ENCODE measurements at regions not wholly inside any gene's neighbourhood (a gene's known extent, or its start where the extent isn't known, plus 50 kb on each side); places are given as distances from the start of the nearest gene placed in this dataset.

DNA sequence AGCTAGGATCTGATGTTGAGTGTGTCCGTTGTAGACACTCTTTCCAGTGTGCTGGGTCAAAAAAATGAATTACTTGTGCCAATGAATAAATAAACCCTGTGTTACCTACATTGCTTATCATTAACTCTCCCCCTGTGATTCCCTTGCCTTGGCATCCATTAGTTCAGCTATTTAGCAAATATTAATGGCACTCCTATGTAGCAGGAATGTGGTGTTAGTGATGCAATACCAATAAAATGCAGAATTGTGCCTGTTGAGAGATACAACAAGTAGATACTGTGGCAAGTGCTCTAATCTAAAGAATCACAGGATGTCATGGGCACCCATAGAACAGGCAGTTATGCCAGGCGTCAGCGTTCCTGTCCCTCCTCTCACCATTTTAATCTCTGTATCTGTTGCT lies 343.2 kb downstream of the PMP22 start:
- Histone ChIP-seq H3K9me3 (no peaks in the 10 kb centered on the region), H3K27ac (no peak overlapping the region), H3K36me3 (no peaks in the 10 kb centered on the region), H3K4me3 (no peak overlapping the region), H3K27me3 (no peaks in the 10 kb centered on the region), H3K4me1 (no peaks in the 10 kb centered on the region)
- no peak for DNase-seq
- no peak for TF ChIP-seq POLR2A (IDR thresholded peaks at IDR 0.05)
- TF ChIP-seq, protein P1, sequence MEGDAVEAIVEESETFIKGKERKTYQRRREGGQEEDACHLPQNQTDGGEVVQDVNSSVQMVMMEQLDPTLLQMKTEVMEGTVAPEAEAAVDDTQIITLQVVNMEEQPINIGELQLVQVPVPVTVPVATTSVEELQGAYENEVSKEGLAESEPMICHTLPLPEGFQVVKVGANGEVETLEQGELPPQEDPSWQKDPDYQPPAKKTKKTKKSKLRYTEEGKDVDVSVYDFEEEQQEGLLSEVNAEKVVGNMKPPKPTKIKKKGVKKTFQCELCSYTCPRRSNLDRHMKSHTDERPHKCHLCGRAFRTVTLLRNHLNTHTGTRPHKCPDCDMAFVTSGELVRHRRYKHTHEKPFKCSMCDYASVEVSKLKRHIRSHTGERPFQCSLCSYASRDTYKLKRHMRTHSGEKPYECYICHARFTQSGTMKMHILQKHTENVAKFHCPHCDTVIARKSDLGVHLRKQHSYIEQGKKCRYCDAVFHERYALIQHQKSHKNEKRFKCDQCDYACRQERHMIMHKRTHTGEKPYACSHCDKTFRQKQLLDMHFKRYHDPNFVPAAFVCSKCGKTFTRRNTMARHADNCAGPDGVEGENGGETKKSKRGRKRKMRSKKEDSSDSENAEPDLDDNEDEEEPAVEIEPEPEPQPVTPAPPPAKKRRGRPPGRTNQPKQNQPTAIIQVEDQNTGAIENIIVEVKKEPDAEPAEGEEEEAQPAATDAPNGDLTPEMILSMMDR (IDR thresholded peaks at IDR 0.05): no peak

DNA sequence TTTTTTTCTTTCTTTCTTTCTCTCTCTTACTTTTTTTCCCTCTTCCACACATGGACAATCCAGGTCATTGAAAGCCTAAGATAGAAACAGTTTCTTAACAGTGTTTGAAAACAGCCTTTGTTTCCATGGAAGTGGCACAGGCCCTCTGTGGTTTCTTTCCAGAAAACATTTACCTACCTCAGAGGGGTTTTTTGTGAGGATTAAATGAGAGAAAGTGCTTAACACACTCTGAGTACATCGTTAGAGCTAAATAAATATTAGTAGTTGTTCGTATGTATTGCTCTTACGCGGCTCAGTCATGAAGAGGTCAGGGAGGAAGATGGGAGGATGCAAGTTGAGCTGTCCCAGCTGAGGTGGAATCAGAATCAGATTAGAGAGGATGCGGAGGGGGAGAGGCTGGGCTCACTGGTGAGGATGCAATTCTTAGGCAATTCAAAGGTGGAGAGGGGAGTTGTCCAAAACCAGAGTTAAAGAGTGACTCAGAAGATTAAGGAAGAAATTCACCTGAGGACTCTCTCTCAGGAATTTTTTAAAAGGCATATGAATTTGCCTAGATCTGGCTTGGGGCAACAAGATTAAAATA lies 345.4 kb downstream of the PMP22 start:
- Histone ChIP-seq H3K4me3 (no peak overlapping the region), H3K27me3 (no peaks in the 10 kb centered on the region), H3K4me1 (no peaks in the 10 kb centered on the region), H3K36me3 (no peaks in the 10 kb centered on the region), H3K27ac (no peak overlapping the region), H3K9me3 (no peaks in the 10 kb centered on the region)
- no peak for TF ChIP-seq POLR2A (IDR thresholded peaks at IDR 0.05)
- TF ChIP-seq, protein P1 (IDR thresholded peaks at IDR 0.05): no peak
- DNase-seq: no peak

DNA sequence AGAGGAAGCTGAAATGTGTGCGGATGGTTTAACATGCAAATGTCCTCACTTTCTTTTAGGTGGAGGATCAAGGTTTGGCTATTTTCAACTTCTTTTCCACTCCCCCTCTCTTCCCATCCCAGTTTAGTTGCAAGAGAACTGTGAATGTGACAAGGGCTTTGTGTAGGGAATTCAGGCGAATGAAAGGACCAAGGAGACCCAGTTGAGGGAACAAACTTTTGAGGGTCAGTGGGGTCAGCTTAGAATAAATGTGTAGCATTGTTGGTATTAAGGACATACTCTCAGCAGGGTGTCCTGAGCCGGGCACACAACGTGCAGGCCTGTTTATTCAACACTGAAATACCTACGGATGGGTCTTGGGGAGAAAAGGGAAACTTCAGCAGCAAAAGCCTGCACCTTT lies 346.0 kb downstream of the PMP22 start:
- H3K27me3 ChIP-seq: no peaks in the 10 kb centered on the region
- no peak overlapping the region for H3K27ac ChIP-seq
- DNase-seq: no peak
- H3K4me3 ChIP-seq: no peak overlapping the region
- no peaks in the 10 kb centered on the region for H3K36me3 ChIP-seq
- H3K9me3 ChIP-seq: no peaks in the 10 kb centered on the region
- no peak for TF ChIP-seq POLR2A (IDR thresholded peaks at IDR 0.05)
- TF ChIP-seq, protein P1 (IDR thresholded peaks at IDR 0.05): no peak
- H3K4me1 ChIP-seq: no peaks in the 10 kb centered on the region

DNA sequence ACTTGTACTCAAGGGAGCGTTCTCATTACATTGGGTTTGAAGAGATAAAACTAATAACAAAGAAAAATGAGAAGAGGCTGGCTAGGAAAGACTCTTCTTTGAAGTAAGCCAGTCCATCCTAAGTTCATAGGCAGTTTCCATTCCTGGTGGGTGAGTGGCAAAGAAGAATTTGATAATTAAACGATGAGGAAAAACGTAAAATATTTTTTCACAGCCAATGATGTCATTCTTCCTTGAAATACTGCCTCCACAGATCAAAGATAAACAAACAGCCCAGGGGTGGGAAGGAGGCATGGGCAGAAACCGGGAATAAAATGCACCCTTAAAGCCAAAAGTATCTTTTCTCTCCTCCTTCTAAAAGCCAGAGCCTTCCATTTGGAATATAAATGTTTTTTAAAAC lies 346.6 kb downstream of the PMP22 start:
- no peak for TF ChIP-seq POLR2A (IDR thresholded peaks at IDR 0.05)
- no peaks in the 10 kb centered on the region for H3K27me3 ChIP-seq

DNA sequence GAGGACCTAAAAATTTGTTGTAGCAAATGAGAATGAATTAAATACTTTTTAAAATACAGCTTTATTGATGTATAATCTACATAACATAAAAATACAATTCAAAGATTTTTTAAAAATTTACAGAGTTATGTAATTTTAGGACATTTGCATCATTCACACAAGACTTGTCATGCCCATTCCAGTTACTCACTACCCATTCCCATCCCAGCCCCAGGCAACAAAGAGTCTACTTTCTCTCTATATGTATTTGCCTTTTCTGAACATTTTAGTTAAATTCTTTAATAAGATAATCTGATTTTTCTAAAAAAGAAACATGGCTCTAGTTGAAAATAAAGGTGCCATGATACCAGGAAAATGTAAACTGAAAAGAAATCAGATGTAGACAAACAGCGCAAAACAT lies 354.2 kb downstream of the PMP22 start:
- no peaks in the 10 kb centered on the region for H3K4me1 ChIP-seq

More for the DNA sequence above, 346.6 kb downstream of the PMP22 start:
- Histone ChIP-seq H3K4me3 (no peak overlapping the region), H3K27ac (no peak overlapping the region), H3K4me1 (no peaks in the 10 kb centered on the region), H3K36me3 (no peaks in the 10 kb centered on the region), H3K9me3 (no peaks in the 10 kb centered on the region)
- DNase-seq: no peak

DNA sequence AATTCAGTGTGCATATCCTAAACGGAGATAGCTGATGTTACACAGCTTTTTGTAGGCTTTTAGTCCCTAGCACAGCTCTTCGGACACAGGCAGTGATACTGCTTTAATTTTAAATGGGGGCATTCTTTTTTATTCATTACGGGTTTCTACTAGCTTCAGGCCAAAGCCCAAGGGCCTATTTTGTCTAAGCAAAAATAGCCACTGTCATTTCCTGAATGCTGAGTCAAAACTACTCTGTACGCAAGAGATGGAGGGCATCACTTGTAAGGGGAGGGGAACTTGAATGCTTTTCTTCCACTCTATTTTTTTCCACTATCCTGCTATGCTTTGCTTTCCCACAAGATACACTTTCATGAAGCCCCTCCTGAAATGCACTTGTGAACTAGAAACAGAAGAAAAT lies 360.7 kb downstream of the PMP22 start:
- Histone ChIP-seq H3K36me3 (no peaks in the 10 kb centered on the region), H3K9me3 (no peaks in the 10 kb centered on the region), H3K27me3 (no peaks in the 10 kb centered on the region), H3K27ac (no peak overlapping the region), H3K4me3 (no peak overlapping the region), H3K4me1 (no peaks in the 10 kb centered on the region)
- no peak for DNase-seq
- TF ChIP-seq, protein P1 (IDR thresholded peaks at IDR 0.05): no peak
- TF ChIP-seq POLR2A (IDR thresholded peaks at IDR 0.05): no peak

More for the DNA sequence above, 354.2 kb downstream of the PMP22 start:
- Histone ChIP-seq H3K4me3 (no peak overlapping the region), H3K36me3 (no peaks in the 10 kb centered on the region), H3K27ac (no peak overlapping the region), H3K27me3 (no peaks in the 10 kb centered on the region), H3K9me3 (no peaks in the 10 kb centered on the region)
- TF ChIP-seq, protein P1 (IDR thresholded peaks at IDR 0.05): no peak
- no peak for TF ChIP-seq POLR2A (IDR thresholded peaks at IDR 0.05)
- DNase-seq: no peak

All from Peyer's patch (tissue), 4 donors.